ENCODE measurements at regions not wholly inside any gene's neighbourhood (a gene's known extent, or its start where the extent isn't known, plus 50 kb on each side); places are given as distances from the start of the nearest gene placed in this dataset.
"Not testable (repeated sequence)": the region's sequence is repeated elsewhere in the genome, so short reads cannot be mapped to it uniquely, and the experiment has no call there.

- in situ Hi-C loops (cut with HindIII; ENCODE audit: low pct_ligation_motif_present, low pct_unique_long_range_greater_than_20kb, low sequenced_read_pairs) = no loop called here
- DNase-seq = no peak
Measured at GRCh38 chr7:20083781-20084180, 133.4 kb downstream of the MACC1 start.

- DNase-seq = no peak
- in situ Hi-C loops (cut with HindIII; ENCODE audit: low pct_ligation_motif_present, low pct_unique_long_range_greater_than_20kb, low sequenced_read_pairs) = no loop called here
Measured at GRCh38 chr7:20079080-20079479, 138.1 kb downstream of the MACC1 start.

GRCh38 chr7:20076835-20077234 lies 140.3 kb downstream of the MACC1 start:
- in situ Hi-C loops (cut with HindIII; ENCODE audit: low pct_ligation_motif_present, low pct_unique_long_range_greater_than_20kb, low sequenced_read_pairs) = no loop called here
- DNase-seq = no peak

- DNase-seq = no peak
- in situ Hi-C loops (cut with HindIII; ENCODE audit: low pct_ligation_motif_present, low pct_unique_long_range_greater_than_20kb, low sequenced_read_pairs) = no loop called here
Measured at GRCh38 chr7:20075992-20076820, 141.0 kb downstream of the MACC1 start.

- DNase-seq = no peak
- in situ Hi-C loops (cut with HindIII; ENCODE audit: low pct_ligation_motif_present, low pct_unique_long_range_greater_than_20kb, low sequenced_read_pairs) = no loop called here
Measured at GRCh38 chr7:20075440-20075839, 141.7 kb downstream of the MACC1 start.

- DNase-seq; in situ Hi-C loops (cut with HindIII; ENCODE audit: low pct_ligation_motif_present, low pct_unique_long_range_greater_than_20kb, low sequenced_read_pairs): not testable (repeated sequence)
Measured at GRCh38 chr7:20068004-20068403, 149.2 kb downstream of the MACC1 start.

- in situ Hi-C loops (cut with HindIII; ENCODE audit: low pct_ligation_motif_present, low pct_unique_long_range_greater_than_20kb, low sequenced_read_pairs) = no loop called here
- no peak for DNase-seq
Measured at GRCh38 chr7:20064974-20065862, 152.0 kb downstream of the MACC1 start.

GRCh38 chr7:20064181-20064970 lies 152.8 kb downstream of the MACC1 start:
- in situ Hi-C loops (cut with HindIII; ENCODE audit: low pct_ligation_motif_present, low pct_unique_long_range_greater_than_20kb, low sequenced_read_pairs) = no loop called here
- no peak for DNase-seq

- DNase-seq = no peak
- in situ Hi-C loops (cut with HindIII; ENCODE audit: low pct_ligation_motif_present, low pct_unique_long_range_greater_than_20kb, low sequenced_read_pairs) = no loop called here
Measured at GRCh38 chr7:20063644-20064043, 153.5 kb downstream of the MACC1 start.

GRCh38 chr7:20062932-20063331 lies 154.3 kb downstream of the MACC1 start:
- no peak for DNase-seq

GRCh38 chr7:20053334-20054104 lies 163.7 kb downstream of the MACC1 start:
- in situ Hi-C loops (cut with HindIII; ENCODE audit: low pct_ligation_motif_present, low pct_unique_long_range_greater_than_20kb, low sequenced_read_pairs) = no loop called here
- DNase-seq = no peak

More at GRCh38 chr7:20062932-20063331, 154.3 kb downstream of the MACC1 start:
- in situ Hi-C loops (cut with HindIII; ENCODE audit: low pct_ligation_motif_present, low pct_unique_long_range_greater_than_20kb, low sequenced_read_pairs) = no loop called here

- in situ Hi-C loops (cut with HindIII; ENCODE audit: low pct_ligation_motif_present, low pct_unique_long_range_greater_than_20kb, low sequenced_read_pairs) = no loop called here
- DNase-seq = no peak
Measured at GRCh38 chr7:20050241-20050966, 166.8 kb downstream of the MACC1 start.

GRCh38 chr7:20038676-20039075 lies 178.5 kb downstream of the MACC1 start:
- in situ Hi-C loops (cut with HindIII; ENCODE audit: low pct_ligation_motif_present, low pct_unique_long_range_greater_than_20kb, low sequenced_read_pairs) = no loop called here
- DNase-seq = no peak

GRCh38 chr7:20035279-20035875 lies 181.8 kb downstream of the MACC1 start:
- DNase-seq = no peak
- in situ Hi-C loops (cut with HindIII; ENCODE audit: low pct_ligation_motif_present, low pct_unique_long_range_greater_than_20kb, low sequenced_read_pairs) = no loop called here

- DNase-seq = no peak
- in situ Hi-C loops (cut with HindIII; ENCODE audit: low pct_ligation_motif_present, low pct_unique_long_range_greater_than_20kb, low sequenced_read_pairs) = no loop called here
Measured at GRCh38 chr7:20033621-20034400, 183.4 kb downstream of the MACC1 start.

- no peak for DNase-seq
- in situ Hi-C loops (cut with HindIII; ENCODE audit: low pct_ligation_motif_present, low pct_unique_long_range_greater_than_20kb, low sequenced_read_pairs) = no loop called here
Measured at GRCh38 chr7:20032741-20033140, 184.4 kb downstream of the MACC1 start.
